GM18499 (cell line): ENCODE measurements at regions not wholly inside any gene's neighbourhood (a gene's known extent, or its start where the extent isn't known, plus 50 kb on each side); places are given as distances from the start of the nearest gene placed in this dataset.

Experiments
- ATAC-seq: cut with Tn5 transposase; IDR thresholded peaks from one replicate; pipeline ENCODE4 v1.9.1; 2021; ENCODE audit warnings: moderate number of reproducible peaks; ENCODE audit not compliant: insufficient read depth, unreplicated experiment

- ATAC-seq, result no peak
Measured at GRCh38 chr16:64428463-64429113, 693.3 kb downstream of the CDH11 start.

DNA sequence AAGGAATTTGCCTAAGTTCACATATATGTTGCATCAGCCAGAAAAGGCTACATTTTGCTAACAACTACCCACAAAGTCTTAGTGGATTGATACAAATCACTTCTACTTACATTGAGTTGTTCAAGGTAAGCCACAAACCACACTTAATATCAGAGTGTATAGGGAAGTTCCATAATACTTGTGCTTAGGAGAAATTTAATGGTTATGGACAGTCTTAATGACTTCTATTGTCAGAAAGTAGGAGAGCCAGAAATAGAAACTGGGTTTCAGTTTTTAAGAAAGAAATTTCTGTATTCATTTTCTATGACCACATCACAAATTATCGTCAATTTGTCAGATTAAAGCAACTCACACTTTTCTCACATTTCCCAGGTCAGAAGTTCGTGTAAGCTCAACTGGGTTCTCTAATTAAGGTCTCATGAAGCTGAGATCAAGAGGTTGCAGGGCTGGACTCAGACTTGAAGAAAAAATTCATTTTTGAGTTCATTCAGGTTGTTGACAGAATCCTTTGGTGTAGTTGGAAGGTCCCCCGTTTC is 695.7 kb downstream of the CDH11 start:
- no peak for ATAC-seq

GRCh38 chr16:64425381-64425780 is 696.5 kb downstream of the CDH11 start:
- no peak for ATAC-seq

- no peak for ATAC-seq
Measured at GRCh38 chr16:64422259-64422658, 699.6 kb downstream of the CDH11 start.

GRCh38 chr16:64421515-64421914 is 700.3 kb downstream of the CDH11 start:
- no peak for ATAC-seq

DNA sequence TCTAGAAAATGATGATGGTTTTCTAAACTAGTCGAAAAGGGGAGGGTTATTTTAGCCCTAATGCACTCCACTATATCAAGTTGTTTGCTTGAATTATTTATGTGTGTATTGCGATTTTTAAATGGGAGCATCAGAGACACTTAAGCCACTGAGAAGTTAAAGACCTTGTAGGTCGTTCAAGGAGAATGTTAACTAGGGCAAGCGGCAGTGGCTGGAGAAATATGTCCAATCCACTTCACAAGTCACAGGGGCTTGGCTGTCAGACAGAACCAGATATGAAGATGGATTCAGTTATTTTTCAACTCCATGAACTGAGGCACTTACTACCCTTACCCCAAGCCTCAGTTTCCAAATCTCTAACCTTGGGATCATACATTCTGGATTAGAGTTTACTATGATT is 702.0 kb downstream of the CDH11 start:
- ATAC-seq, result no peak

- ATAC-seq, result no peak
Measured at GRCh38 chr16:64417711-64418227, 704.1 kb downstream of the CDH11 start.

- no peak for ATAC-seq
Measured at GRCh38 chr16:64416216-64417005, 705.5 kb downstream of the CDH11 start.

DNA sequence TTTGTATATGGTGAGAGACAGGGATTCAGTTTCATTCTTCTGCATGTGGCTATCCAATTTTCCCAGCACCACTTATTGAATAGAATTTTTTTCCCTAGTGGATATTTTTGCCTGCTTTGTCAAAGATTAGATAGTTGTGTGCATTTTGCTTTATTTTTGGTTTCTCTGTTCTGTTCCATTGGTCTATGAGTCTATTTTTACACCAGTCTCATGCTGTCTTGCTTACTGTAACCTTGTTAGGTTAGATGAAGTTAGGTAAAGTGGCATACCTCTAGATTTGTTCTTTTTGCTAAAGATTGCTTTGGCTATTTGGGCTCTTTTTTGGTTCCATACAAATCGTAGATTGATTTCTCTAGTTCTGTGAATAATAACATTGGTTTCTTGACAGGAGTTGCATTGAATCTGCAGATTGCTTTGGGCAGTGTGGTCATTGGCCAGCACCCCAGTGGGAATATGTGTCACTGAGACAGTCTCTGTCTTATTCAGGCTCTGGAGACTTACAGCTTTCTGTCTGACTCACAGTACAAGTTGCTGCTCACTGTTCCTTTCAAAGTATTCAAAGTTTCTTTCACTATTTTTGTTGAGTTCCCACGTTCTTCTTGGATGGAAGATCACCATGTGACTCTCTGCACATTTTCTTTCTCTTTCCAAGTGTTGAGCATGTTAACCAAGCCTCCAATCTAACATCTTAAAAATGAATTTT is 709.1 kb downstream of the CDH11 start:
- no peak for ATAC-seq

DNA sequence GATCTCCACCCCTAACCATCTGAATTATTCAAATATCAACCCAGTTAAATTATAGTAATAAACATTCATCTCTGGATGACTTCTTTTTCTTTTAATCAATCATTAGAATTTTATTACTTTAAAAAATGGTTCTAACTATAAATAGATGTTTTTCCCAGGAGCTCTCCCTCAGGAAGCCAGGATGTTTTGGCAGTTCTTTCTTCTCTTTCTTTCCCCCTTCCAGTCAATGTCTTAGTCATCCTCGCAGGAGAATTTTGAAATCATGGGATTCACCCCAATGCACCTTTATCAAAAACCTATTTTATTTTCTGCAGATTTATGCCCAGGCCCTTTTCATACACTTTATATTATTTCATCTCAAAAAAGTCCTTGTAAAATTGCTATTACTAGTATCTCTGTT is 711.6 kb downstream of the CDH11 start:
- no peak for ATAC-seq

DNA sequence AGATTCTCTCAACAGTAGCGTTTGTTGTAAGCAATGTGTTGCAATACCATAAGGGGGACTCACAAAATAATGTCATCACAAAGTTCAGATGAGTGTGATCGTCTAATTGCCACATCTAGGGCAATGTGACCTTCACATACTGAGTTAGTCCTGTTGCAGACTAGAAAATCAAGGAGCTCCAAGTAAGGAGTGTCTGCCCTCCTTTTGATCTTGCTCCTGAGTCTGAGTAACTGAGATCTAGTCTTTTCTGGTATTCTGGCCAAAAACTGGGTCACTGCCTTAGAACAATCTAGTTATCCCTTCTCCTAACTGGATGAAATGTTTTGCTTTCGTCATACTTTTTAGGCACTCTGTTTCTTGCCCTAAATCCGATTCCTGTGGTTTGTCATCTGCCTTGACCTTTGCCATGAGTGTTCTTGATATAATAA is 712.1 kb downstream of the CDH11 start:
- ATAC-seq, result no peak

DNA sequence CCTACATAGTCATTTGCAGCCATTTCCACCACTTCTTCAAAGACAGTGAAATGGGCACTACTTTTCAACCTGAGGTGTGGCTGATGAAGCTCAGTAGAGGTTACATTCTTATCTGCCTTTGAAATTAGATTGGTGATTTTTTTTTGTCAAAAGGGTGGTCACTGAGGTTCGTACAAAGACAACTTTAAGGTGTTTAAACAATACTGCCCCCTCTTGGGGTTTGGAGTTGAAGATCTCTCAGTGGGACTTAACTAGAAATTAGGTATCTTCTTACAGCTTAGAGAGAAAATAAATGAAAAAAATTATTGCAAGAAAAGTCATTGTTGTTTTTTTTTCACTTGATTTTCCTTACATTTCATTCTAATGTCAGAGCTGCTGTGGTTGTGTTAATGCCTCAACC is 713.2 kb downstream of the CDH11 start:
- ATAC-seq, result no peak

DNA sequence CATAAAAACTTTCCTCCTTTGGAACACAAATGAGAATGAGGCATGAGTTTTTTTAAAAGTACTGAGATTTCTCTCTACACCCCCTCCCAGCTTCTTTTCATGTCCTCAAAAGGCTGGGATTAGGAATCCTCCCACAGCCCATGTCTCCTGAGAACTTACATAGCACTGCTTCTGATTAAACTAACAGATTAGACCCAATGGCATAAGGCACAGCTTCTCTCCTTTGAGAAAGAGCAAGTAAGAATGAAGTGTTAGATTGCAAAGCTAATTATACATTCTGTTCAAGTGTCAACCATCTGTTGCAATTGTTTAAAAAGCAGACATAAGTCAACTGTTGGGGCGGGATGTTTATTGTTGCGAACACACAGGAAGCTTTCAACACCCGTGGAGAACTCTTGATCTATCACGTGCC is 715.1 kb downstream of the CDH11 start:
- no peak for ATAC-seq

- no peak for ATAC-seq
Measured at GRCh38 chr16:64403352-64403751, 718.5 kb downstream of the CDH11 start.

DNA sequence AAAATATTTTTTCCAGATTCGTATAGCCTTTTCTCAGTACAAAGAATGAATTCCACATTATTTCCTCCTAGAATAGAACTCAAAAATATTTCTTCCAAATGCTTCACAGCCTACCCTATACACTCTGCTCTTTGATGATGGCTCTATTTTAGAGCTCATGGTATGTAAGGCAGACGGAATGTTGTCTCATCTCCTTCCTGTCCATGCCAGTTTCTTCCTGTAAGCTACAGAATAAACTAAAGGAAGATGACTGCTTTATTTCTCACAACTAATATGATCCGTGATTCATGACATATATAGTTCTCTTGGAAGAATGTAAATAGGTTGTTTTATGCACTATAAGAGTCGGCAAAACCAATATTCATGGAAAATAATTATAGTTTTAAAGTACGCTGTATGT is 723.1 kb downstream of the CDH11 start:
- ATAC-seq, result no peak

- ATAC-seq, result no peak
Measured at GRCh38 chr16:64397945-64398508, 723.8 kb downstream of the CDH11 start.

DNA sequence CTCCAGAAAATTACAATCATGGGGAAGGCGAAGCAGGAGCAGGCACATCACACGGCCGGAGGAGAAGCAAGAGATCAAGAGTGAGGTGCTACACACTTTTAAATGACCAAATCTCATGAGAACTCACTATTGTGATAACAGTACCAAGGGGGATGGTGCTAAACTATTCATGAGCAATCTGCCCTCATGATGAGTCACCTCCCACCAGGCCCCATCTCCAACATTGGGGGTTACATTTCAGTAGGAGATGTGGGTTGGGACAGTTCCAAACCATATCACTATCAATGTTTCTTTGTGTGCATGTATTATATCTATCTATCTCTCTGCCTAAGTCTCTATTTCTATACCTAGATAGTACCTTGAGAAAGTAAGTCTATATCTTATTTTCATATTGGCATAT is 724.8 kb downstream of the CDH11 start:
- no peak for ATAC-seq

DNA sequence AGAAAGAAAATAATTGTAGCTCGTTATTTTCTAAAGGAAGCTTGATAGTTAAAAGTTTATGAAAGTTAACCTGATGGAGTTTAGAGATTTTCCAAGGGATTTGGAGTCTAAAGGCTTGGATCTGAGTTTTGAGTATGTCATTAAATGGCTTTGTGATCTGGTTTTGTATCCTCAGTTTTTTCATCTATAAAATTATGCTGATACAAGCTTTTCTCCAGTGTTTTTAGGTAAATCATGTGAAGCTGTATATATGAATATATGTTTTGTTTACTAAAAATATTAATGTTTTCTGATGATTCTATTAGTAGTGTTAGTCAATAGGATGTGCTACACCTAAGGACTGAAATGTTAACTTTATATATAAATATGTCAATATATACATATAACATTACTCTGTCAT is 727.8 kb downstream of the CDH11 start:
- no peak for ATAC-seq

- no peak for ATAC-seq
Measured at GRCh38 chr16:64392456-64392855, 729.4 kb downstream of the CDH11 start.

DNA sequence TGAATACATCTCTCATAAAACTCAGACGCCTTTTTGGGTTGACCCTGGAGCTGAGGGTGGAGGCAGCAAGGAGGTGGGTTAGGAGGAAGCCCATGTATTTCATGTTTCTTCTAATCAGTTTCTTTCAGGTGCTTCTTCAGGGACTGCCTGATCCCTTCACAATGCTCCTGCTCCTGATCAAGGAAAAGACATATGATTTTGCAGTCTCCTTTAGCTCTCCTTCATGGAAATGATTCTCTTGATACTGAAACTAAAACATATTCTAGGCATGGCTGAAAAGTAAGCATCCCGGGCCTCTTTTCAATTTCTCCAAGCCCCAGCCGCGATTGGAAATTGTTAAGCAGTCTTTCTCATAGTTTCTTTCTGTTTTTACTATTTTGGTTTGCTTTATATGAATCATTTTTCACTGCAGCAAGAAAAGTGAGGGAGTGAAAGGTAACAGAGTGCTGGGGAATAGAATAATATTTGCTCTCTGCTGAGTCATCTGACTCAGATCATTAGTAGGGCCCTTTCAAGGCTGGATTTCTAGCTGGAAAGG is 730.7 kb downstream of the CDH11 start:
- ATAC-seq, result no peak
